8988T (cell line): ENCODE measurements at regions not wholly inside any gene's neighbourhood (a gene's known extent, or its start where the extent isn't known, plus 50 kb on each side); places are given as distances from the start of the nearest gene placed in this dataset.

Experiments
- DNase-seq: peaks from one replicate; pipeline ENCODE4 v3.0.0; 2011

DNA sequence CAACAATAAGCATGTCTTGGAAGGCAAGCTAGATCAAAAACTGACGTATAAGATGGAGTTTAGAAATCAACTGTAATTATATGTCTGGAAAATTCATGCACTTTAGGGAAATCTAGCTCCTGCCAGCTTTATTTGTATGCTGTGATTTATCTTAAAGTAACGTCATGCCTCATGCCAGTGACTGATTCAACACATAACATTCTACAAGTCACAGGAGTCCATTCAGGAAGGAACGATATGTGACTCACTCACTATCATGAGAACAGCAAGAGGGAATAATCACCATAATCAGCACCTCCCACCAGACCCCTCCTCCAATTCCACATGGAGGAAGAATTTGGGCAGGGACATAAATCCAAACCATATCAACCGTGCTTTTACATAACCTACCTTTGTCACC, 682.4 kb upstream of the ADAMTS5 start:
- DNase-seq: no peak

GRCh38 chr21:27648560-27648959, 681.7 kb upstream of the ADAMTS5 start:
- no peak for DNase-seq

DNA sequence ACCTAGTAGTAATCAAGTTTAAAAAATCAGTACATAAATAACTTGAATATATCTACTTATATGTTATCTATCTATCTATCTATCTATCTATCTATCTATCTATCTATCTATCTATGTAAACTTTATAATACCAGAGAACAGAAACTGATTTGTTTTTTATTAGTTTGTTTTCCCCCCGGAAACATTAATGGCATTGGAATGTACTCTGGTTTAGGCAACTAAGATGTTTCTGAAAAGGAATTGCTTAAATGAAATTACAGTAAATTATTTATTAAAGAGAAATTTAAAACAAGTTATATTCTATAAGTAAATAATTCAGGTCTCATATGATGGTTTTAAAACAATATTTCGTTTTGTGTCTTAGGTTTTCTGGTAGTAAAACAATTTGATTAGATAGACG, 681.0 kb upstream of the ADAMTS5 start:
- no peak for DNase-seq

- no peak for DNase-seq
These were observed 680.5 kb upstream of the ADAMTS5 start for GRCh38 chr21:27647401-27647800.

DNA sequence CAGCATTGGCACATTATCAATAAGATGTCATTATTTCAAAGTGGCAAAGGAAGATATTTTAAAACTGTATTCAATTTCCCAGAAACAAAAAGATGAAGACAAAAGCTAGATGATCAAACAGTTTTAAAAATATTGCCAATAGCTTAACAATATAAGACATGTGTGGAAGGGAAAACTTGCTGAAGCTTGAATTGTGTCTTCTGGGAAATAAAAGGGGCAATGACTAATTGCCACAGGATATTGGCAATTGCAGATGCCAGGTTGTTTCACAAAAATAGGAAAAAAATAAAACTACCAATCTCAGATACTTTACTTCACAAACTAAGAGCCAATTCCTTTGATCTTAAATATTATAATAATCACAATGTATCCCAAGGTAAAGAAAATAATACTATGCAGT, 679.8 kb upstream of the ADAMTS5 start:
- DNase-seq: no peak

DNA sequence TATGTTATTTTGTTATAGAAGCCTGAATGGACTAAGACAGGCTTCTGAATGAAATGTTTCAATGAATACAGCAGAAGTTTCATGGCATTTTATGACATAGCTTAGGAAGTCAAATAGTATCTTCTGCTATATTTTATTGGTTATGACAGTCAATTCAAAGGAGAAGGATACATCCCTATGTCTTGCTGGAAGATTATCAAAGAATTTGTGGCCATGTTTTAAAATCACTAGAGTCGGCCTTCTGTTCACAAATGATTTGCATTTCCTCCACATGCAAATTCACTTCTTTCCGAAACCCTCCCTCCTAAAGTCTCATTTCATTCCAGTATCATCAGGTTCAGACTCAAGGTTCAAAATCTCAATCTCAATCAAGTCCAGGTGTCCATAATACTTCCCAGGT, 679.2 kb upstream of the ADAMTS5 start:
- DNase-seq: no peak

DNA sequence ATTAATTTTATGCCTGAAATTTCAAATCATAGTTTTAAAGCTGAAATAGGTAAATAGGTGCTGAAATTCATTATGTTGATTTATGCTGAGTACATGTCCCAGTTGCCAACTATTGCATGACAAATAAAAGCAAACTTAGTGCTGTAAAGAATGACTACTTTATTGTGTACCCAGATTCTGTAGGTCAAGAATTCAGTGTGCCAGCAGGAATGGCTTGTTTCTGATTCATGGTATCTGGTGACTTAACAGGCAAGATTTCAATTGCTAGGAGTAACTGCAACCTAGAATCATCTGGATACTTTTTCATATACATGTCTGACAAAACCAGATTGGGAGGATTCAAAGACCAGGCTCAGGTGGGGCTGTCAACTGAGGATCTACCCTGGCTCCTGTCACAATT, 678.4 kb upstream of the ADAMTS5 start:
- no peak for DNase-seq

GRCh38 chr21:27643326-27643725, 676.4 kb upstream of the ADAMTS5 start:
- DNase-seq: no peak

- no peak for DNase-seq
These were observed 672.4 kb upstream of the ADAMTS5 start for GRCh38 chr21:27639286-27639685.

GRCh38 chr21:27636656-27637055, 669.8 kb upstream of the ADAMTS5 start:
- DNase-seq: no peak

DNA sequence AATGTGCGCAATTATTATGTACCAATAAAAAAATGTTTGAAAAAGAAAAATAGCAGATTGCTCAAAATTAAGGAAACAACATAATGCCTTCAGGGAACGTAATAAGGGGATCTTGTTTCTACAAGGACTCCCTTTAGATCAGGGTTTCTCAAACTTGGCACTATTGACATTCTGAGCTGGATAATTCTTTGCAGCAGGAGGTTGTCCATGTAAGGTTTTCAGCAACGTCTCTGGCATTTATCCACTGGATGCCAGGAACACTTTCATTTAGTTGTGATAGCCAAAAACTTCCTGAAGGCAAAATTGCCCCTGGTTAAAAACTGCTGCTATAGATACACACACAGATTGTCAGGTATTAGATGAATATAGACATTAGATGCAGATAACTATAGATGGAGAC, 666.7 kb upstream of the ADAMTS5 start:
- no peak for DNase-seq

- DNase-seq: no peak
These were observed 664.6 kb upstream of the ADAMTS5 start for GRCh38 chr21:27631471-27631870.

- no peak for DNase-seq
These were observed 655.7 kb upstream of the ADAMTS5 start for GRCh38 chr21:27622631-27623030.

GRCh38 chr21:27614231-27614630, 647.3 kb upstream of the ADAMTS5 start:
- DNase-seq: no peak

DNA sequence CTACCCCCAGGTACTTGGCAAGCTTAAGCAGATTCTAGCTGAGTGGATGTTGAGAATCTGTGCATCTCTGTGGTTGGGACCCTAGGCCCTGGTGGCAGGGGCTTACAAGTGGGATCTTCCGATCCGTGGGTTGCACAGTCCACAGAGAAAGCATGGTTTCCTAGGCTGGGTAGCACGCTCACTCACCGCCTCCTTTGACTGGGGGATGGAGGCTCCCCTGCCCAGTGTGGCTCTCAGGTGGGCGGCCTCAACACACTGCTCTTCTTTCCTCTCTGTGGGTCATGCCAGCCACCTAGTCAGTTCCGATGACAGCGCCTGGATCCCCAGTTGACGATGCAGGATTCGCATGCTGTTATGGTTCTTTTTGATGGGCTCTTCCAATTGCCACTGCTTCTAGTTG, 639.5 kb upstream of the ADAMTS5 start:
- no peak for DNase-seq

- no peak for DNase-seq
These were observed 629.3 kb upstream of the ADAMTS5 start for GRCh38 chr21:27596196-27596595.

GRCh38 chr21:27595716-27596115, 628.8 kb upstream of the ADAMTS5 start:
- no peak for DNase-seq

GRCh38 chr21:27590271-27590670, 623.4 kb upstream of the ADAMTS5 start:
- DNase-seq: no peak

DNA sequence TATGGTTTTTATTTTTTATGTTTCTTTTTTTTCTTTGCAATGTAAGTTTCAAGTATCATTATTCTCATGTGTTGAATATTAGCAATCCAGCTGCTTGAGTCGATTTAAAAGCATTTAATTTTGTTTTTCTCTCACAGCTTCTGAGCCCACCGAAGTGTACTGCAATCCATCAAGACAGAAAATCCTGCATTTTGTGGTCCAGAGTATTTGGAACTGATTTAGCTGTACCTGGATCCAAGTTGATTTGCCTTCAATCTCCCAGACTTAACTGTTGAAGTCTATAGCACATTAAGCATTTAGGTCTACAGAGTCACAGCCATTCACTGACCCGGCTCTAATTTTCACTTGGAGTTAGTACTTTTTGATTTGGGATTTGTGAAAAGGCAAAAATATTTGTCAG, 622.9 kb upstream of the ADAMTS5 start:
- DNase-seq: no peak

DNA sequence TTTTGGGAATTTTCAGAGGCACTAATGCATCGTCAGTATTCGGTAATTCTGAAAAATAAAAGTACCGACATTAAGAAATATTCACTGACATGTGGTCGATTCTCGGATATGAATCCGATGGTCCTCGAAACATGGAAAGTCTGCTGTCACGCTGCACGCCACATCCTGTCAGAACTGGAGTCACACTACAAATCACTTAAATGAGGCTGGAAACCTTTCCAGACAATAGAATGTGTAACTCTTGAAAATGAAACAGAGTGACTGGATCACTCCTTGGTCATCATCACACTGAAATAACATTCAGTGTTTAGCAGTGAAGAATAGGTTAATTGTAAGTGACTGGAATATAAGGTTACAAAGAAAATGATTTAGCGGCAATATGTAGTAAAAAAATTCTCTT, 620.1 kb upstream of the ADAMTS5 start:
- DNase-seq: no peak

DNA sequence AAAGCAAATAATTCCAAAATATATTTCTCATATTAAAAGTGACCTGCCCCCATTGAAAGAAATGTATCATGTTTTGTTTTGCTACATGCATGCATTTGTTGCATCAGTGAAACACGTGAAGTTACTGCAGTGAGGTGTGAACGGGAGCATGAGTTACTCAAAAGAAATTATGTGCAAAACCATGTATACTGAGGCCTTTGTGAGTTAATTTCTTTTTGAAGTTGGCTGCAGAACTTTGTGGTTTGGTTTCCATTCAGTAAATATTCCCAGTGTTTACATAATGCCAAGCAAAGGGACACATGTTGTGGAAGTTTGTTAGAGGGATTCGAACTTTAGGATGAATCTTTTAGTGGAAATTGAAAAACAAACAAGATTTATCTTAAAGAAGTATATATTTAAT, 619.4 kb upstream of the ADAMTS5 start:
- no peak for DNase-seq

DNA sequence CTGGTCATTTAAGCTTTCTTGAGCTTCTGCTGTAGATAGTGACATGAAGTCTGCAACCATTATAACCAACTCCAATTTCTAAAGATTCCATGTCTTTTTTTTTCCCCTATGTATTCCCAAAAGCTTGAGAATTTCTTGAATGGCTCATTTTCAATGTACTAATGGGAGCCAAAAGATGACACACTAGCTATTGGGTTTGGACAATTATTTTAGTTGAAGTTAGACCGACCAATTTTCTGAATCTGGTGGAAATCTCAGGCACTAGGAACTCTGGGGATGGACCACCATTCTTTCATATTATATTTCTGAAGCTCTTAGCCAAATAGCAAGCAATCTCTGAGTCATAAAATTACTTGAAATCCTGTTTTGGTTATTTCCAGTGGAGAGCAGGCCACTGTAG, 617.4 kb upstream of the ADAMTS5 start:
- no peak for DNase-seq

DNA sequence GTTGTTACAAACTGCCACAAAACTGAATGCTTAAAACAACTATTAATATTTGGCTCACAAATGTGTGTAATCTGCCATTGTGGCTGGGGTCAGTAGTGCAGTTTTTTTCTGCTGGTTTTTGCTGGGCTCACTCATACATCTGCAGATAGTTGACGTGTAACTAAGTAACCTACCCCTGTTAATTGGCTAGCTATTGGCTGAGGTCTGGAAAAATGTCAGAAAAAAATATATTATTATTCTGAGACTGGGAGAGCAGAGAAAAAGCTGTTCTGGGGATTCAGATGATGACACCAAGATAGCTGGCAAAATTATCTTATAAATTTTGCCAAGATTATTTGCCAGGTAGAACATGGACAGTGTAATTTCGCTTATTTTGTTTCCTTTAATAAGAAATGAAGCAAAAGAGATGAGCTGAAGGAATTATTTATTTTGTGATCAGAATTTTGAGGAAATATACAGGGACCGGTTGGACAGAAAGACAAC, 616.1 kb upstream of the ADAMTS5 start:
- no peak for DNase-seq

DNA sequence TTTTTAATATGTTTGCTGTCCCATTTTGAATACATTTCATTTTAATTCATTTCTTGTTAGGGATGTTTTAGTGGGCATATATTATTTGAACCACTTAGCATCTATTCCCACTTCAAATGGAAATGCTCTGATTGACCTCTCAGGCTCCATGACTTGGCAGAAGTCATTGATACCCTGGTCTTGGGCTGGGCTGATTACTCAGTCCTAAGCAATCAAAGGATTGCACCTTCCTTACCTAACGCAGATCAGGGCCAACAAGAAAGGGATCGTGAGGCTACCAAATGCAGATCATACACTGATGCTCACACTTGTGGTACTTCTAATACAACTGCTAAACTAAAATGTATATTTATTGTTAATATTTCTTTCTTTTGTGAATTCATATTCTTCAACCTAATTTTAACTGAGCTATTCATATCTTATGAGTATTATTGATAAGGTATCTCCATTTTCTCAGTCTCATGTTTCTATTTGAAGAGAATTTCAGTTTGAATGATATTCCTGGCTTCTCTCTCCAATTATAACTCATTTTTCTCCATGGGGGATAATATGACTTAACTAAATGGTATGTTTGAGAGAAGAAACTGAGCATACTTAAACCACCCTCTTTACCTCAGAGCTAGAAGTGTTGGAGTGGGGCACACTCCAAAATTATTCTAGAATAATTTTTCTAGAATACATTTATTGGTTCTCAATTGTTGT, 615.5 kb upstream of the ADAMTS5 start:
- no peak for DNase-seq

DNA sequence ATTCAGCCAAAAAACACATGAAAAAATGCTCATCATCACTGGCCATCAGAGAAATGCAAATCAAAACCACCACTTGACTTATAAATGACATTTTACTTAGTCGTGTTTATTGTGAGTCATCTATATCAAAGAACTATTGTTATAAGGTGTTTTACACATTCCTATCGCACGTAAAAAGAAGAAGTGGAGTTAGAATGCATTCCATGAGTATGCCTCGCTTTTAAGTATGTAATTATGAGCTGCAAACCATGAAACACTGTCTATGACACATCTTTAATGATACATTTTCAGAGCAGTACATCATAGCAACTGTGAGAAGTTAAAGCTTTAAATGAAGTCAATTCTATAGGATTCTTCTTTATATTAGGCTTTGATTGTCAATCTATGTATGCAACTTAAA, 614.3 kb upstream of the ADAMTS5 start:
- DNase-seq: no peak

DNA sequence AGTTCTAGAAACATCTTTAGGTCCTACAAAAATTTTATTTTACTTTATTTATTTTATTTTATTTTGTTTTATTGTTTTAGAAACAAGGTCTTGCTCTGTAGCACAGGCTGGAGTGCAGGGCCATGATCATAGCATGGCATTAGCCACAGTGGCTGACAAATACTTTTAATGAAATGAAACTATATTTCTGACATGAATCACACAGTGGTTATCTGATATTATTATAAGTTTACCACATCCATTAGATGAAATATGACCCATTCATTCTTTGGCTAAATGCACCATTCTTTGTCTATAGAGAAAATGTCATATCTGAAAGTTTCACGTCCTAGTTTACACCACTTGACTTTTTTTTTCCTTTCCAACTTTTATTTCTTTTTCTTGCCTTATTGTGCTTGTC, 613.4 kb upstream of the ADAMTS5 start:
- DNase-seq: no peak
